CD4-positive, alpha-beta T cell (primary cell): ENCODE measurements at regions not wholly inside any gene's neighbourhood (a gene's known extent, or its start where the extent isn't known, plus 50 kb on each side); places are given as distances from the start of the nearest gene placed in this dataset.

Experiments used
- ATAC-seq: fragments of 200-7000 bp; cut with Tn5 transposase; one replicate; pipeline ENCODE4 v1.10.0; 2022; ENCODE audit warnings: mild to moderate bottlenecking; ENCODE audit not compliant: poor library complexity
- CTCF ChIA-PET: fragments of 350-600 bp; sonication (Branson Sonifier 250); formaldehyde crosslinking; loops from one replicate; lab custom pipeline; 2021; ENCODE audit warnings: antibody characterized with exemption, inconsistent platforms; lab: Charles Lee
- POLR2A ChIA-PET: fragments of 350-600 bp; sonication (Branson Sonifier 250); formaldehyde crosslinking; loops from one replicate; lab custom pipeline; 2021; ENCODE audit warnings: antibody characterized with exemption, inconsistent platforms; lab: Charles Lee
- DNase-seq, 14 experiments: peaks; one replicate each; pipeline ENCODE4 v3.0.0-alpha.2; 2013 to 2020; ENCODE audit warnings: mixed read lengths in 2 of 14
- H3K27ac ChIP-seq, 2 donors: one replicate each; pipeline versions ENCODE4 v1.5.1 to v1.7.0; 2013; ENCODE audit warnings: low read length in 2 of 2, low read depth in 1 of 2, mild to moderate bottlenecking in 1 of 2
- H3K27me3 ChIP-seq, 2 experiments: 1 replicate in 1 of 2; 2 replicates in 1 of 2; pipeline versions ENCODE4 v1.6.1 to v1.7.0; 2013; ENCODE audit warnings: low read length in 2 of 2, control low read depth in 1 of 2, mild to moderate bottlenecking in 1 of 2, moderate library complexity in 1 of 2; ENCODE audit not compliant: insufficient read depth in 2 of 2, control insufficient read depth in 1 of 2
- H3K36me3 ChIP-seq: one replicate; pipeline ENCODE4 v1.6.1; 2013; ENCODE audit warnings: low read length, control low read depth; ENCODE audit not compliant: insufficient read depth
- H3K4me1 ChIP-seq: one replicate; pipeline ENCODE4 v1.6.1; 2013; ENCODE audit warnings: low read length, control low read depth; ENCODE audit not compliant: insufficient read depth
- H3K4me3 ChIP-seq: one replicate; pipeline ENCODE4 v1.5.1; 2013; ENCODE audit warnings: mild to moderate bottlenecking, low read length, moderate library complexity
- H3K9me3 ChIP-seq, 2 experiments: 1 replicate in 1 of 2; 2 replicates in 1 of 2; pipeline versions ENCODE4 v1.6.1 to v1.7.0; 2013; ENCODE audit warnings: low read length in 2 of 2, mild to moderate bottlenecking in 2 of 2, control low read depth in 1 of 2, moderate library complexity in 1 of 2; ENCODE audit not compliant: control insufficient read depth in 1 of 2, insufficient read depth in 1 of 2
- H3K27ac Mint-ChIP-seq: one replicate; pipeline ENCODE4 v1.8.0; 2020; ENCODE audit warnings: mixed read lengths
- H3K27me3 Mint-ChIP-seq: one replicate; pipeline ENCODE4 v1.8.0; 2021; ENCODE audit warnings: mixed read lengths
- H3K36me3 Mint-ChIP-seq: one replicate; pipeline ENCODE4 v1.8.0; 2021; ENCODE audit warnings: low read depth, mixed read lengths
- H3K4me1 Mint-ChIP-seq: one replicate; pipeline ENCODE4 v1.8.0; 2021; ENCODE audit warnings: low read depth, mixed read lengths
- H3K4me3 Mint-ChIP-seq: one replicate; pipeline ENCODE4 v1.8.0; 2020; ENCODE audit warnings: mild to moderate bottlenecking, mixed read lengths
- H3K9me3 Mint-ChIP-seq: one replicate; pipeline ENCODE4 v1.8.0; 2020; ENCODE audit warnings: mixed read lengths
- CTCF ChIP-seq: fragments of 200-600 bp; IDR thresholded peaks from one replicate; pipeline ENCODE4 v1.8.0; 2022; ENCODE audit warnings: antibody characterized with exemption, mild to moderate bottlenecking
- intact Hi-C, 2 experiments: fragments of 100-400 bp; cut with DNase I in 1 of 2; cut with micrococcal nuclease in 1 of 2; formaldehyde crosslinking; loops; one replicate each; pipeline versions ENCODE4 v1.15.1 to v1.9.0; 2023 to 2025; cut with DNase I, micrococcal nuclease

- H3K4me1 Mint-ChIP-seq = no peaks in the 10 kb centered on the region
- no peak overlapping the region for H3K4me3 Mint-ChIP-seq
- H3K9me3 ChIP-seq = no peaks in the 10 kb centered on the region
- no peak overlapping the region for H3K4me3 ChIP-seq
- POLR2A ChIA-PET = no interaction called here
- no peaks in the 10 kb centered on the region for H3K4me1 ChIP-seq
- no peaks in the 10 kb centered on the region for H3K36me3 ChIP-seq
- no peaks in the 10 kb centered on the region for H3K27me3 ChIP-seq
- no peaks in the 10 kb centered on the region for H3K27me3 Mint-ChIP-seq
- no peaks in the 10 kb centered on the region for H3K36me3 Mint-ChIP-seq
- H3K27ac ChIP-seq = no peak overlapping the region
- no peak for TF ChIP-seq CTCF
- H3K9me3 Mint-ChIP-seq = peaks cover under 1% of the 10 kb centered on the region
- intact Hi-C loops = no loop called here
- no peak for ATAC-seq
- CTCF ChIA-PET = no interaction called here
- no peak overlapping the region for H3K27ac Mint-ChIP-seq
- DNase-seq = no peak
Measured at GRCh38 chr4:173852775-173853174, 322.7 kb upstream of the HAND2 start.

- no peak for TF ChIP-seq CTCF
- POLR2A ChIA-PET = no interaction called here
- Mint-ChIP-seq H3K4me1 (no peaks in the 10 kb centered on the region), H3K27ac (no peak overlapping the region), H3K9me3 (peaks cover 10% of the 10 kb centered on the region), H3K27me3 (no peaks in the 10 kb centered on the region), H3K36me3 (no peaks in the 10 kb centered on the region), H3K4me3 (no peak overlapping the region)
- Histone ChIP-seq H3K36me3 (no peaks in the 10 kb centered on the region), H3K27ac (no peak overlapping the region), H3K4me3 (no peak overlapping the region), H3K9me3 (peaks cover 0 to 4% of the 10 kb centered on the region in 2 experiments), H3K27me3 (no peaks in the 10 kb centered on the region), H3K4me1 (no peaks in the 10 kb centered on the region)
- ATAC-seq (no peak), DNase-seq (no peak)
- CTCF ChIA-PET = no interaction called here
- intact Hi-C loops = no loop called here
Measured at GRCh38 chr4:173845580-173845979, 315.6 kb upstream of the HAND2 start.

- H3K9me3 ChIP-seq = peaks cover 0 to 4% of the 10 kb centered on the region in 2 experiments
- Mint-ChIP-seq H3K9me3 (peaks cover 10% of the 10 kb centered on the region), H3K4me3 (no peak overlapping the region), H3K27me3 (no peaks in the 10 kb centered on the region), H3K27ac (no peak overlapping the region), H3K36me3 (no peaks in the 10 kb centered on the region), H3K4me1 (no peaks in the 10 kb centered on the region)
- intact Hi-C loops = no loop called here
- DNase-seq (no peak), ATAC-seq (no peak)
- no peak overlapping the region for H3K4me3 ChIP-seq
- H3K4me1 ChIP-seq = no peaks in the 10 kb centered on the region
- H3K27ac ChIP-seq = no peak overlapping the region
- ChIA-PET CTCF (no interaction called here), POLR2A (no interaction called here)
- no peaks in the 10 kb centered on the region for H3K27me3 ChIP-seq
- no peak for TF ChIP-seq CTCF
- no peaks in the 10 kb centered on the region for H3K36me3 ChIP-seq
Measured at GRCh38 chr4:173839865-173840264, 309.8 kb upstream of the HAND2 start.
